ENCODE measurements at regions not wholly inside any gene's neighbourhood (a gene's known extent, or its start where the extent isn't known, plus 50 kb on each side); places are given as distances from the start of the nearest gene placed in this dataset.

GRCh38 chr5:125222597-125223240 lies 476.3 kb upstream of the ZNF608 start:
- ATAC-seq (replicated peaks in 1 of 4) (no peak), DNase-seq (no peak)
- H3K36me3 ChIP-seq (ENCODE audit: control insufficient read depth in 2 of 2, extremely low read depth in 1 of 2, insufficient read depth in 1 of 2, low read length in 1 of 2) = no peaks in the 10 kb centered on the region
- 93% methylated on average over 3 of the region's 7 CpGs for WGBS (ENCODE audit: insufficient coverage)
- Mint-ChIP-seq H3K4me3 (no peak overlapping the region), H3K27ac (no peak overlapping the region), H3K36me3 (no peaks in the 10 kb centered on the region), H3K27me3 (no peaks in the 10 kb centered on the region), H3K4me1 (no peaks in the 10 kb centered on the region), H3K9me3 (peaks cover 4 to 10% (median 9%) of the 10 kb centered on the region in 3 donors)
- H3K27ac ChIP-seq (ENCODE audit: low read length) = no peak overlapping the region
- H3K27me3 ChIP-seq (replicated peaks in 1 of 2; ENCODE audit: control insufficient read depth in 2 of 2, extremely low read depth in 1 of 2, insufficient read depth in 2 of 2, low read length in 1 of 2) = no peaks in the 10 kb centered on the region
- H3K9me3 ChIP-seq = no peaks in the 10 kb centered on the region
- no peaks in the 10 kb centered on the region for H3K4me1 ChIP-seq (ENCODE audit: control insufficient read depth in 1 of 2, extremely low read depth in 1 of 2, insufficient read depth in 2 of 2, low read length in 2 of 2)
- ChIA-PET POLR2A (no interaction called here), CTCF (no interaction called here)
- no peak overlapping the region for H3K4me3 ChIP-seq (ENCODE audit: control insufficient read depth in 1 of 2, extremely low read depth in 1 of 2, low read length in 1 of 2)

- H3K9me3 ChIP-seq = no peaks in the 10 kb centered on the region
- ChIA-PET CTCF (no interaction called here), POLR2A (no interaction called here)
- H3K4me3 ChIP-seq (ENCODE audit: control insufficient read depth in 1 of 2, extremely low read depth in 1 of 2, low read length in 1 of 2) = no peak overlapping the region
- no peaks in the 10 kb centered on the region for H3K4me1 ChIP-seq (ENCODE audit: control insufficient read depth in 1 of 2, extremely low read depth in 1 of 2, insufficient read depth in 2 of 2, low read length in 2 of 2)
- DNase-seq = no peak
- no peak for ATAC-seq (replicated peaks in 1 of 4)
- Mint-ChIP-seq H3K4me3 (no peak overlapping the region), H3K36me3 (no peaks in the 10 kb centered on the region), H3K4me1 (no peaks in the 10 kb centered on the region), H3K9me3 (peaks cover 0 to 7% (median 5%) of the 10 kb centered on the region in 3 donors), H3K27ac (no peak overlapping the region), H3K27me3 (no peaks in the 10 kb centered on the region)
- no peaks in the 10 kb centered on the region for H3K36me3 ChIP-seq (ENCODE audit: control insufficient read depth in 2 of 2, extremely low read depth in 1 of 2, insufficient read depth in 1 of 2, low read length in 1 of 2)
- H3K27ac ChIP-seq (ENCODE audit: low read length) = no peak overlapping the region
- 25% methylated on average over 2 of the region's 2 CpGs for WGBS (ENCODE audit: insufficient coverage)
- H3K27me3 ChIP-seq (replicated peaks in 1 of 2; ENCODE audit: control insufficient read depth in 2 of 2, extremely low read depth in 1 of 2, insufficient read depth in 2 of 2, low read length in 1 of 2) = no peaks in the 10 kb centered on the region
Measured at GRCh38 chr5:125225424-125225823, 479.0 kb upstream of the ZNF608 start.

GRCh38 chr5:125226825-125227224 lies 480.4 kb upstream of the ZNF608 start:
- CTCF ChIA-PET = no interaction called here
- no peak overlapping the region for H3K27ac ChIP-seq (ENCODE audit: low read length)
- POLR2A ChIA-PET = no interaction called here
- DNase-seq = no peak
- H3K4me1 Mint-ChIP-seq = no peaks in the 10 kb centered on the region
- H3K4me3 Mint-ChIP-seq = no peak overlapping the region
- H3K27me3 Mint-ChIP-seq = no peaks in the 10 kb centered on the region
- ATAC-seq (replicated peaks in 1 of 4) = no peak
- no peaks in the 10 kb centered on the region for H3K9me3 ChIP-seq
- H3K27me3 ChIP-seq (replicated peaks in 1 of 2; ENCODE audit: control insufficient read depth in 2 of 2, extremely low read depth in 1 of 2, insufficient read depth in 2 of 2, low read length in 1 of 2) = no peaks in the 10 kb centered on the region
- no peaks in the 10 kb centered on the region for H3K36me3 ChIP-seq (ENCODE audit: control insufficient read depth in 2 of 2, extremely low read depth in 1 of 2, insufficient read depth in 1 of 2, low read length in 1 of 2)
- no peak overlapping the region for H3K4me3 ChIP-seq (ENCODE audit: control insufficient read depth in 1 of 2, extremely low read depth in 1 of 2, low read length in 1 of 2)
- H3K27ac Mint-ChIP-seq = no peak overlapping the region
- no peaks in the 10 kb centered on the region for H3K4me1 ChIP-seq (ENCODE audit: control insufficient read depth in 1 of 2, extremely low read depth in 1 of 2, insufficient read depth in 2 of 2, low read length in 2 of 2)
- H3K9me3 Mint-ChIP-seq = peaks cover 0 to 11% (median 4%) of the 10 kb centered on the region in 3 donors
- WGBS (ENCODE audit: insufficient coverage) = 81% methylated on average over 4 of the region's 4 CpGs
- H3K36me3 Mint-ChIP-seq = no peaks in the 10 kb centered on the region

DNA sequence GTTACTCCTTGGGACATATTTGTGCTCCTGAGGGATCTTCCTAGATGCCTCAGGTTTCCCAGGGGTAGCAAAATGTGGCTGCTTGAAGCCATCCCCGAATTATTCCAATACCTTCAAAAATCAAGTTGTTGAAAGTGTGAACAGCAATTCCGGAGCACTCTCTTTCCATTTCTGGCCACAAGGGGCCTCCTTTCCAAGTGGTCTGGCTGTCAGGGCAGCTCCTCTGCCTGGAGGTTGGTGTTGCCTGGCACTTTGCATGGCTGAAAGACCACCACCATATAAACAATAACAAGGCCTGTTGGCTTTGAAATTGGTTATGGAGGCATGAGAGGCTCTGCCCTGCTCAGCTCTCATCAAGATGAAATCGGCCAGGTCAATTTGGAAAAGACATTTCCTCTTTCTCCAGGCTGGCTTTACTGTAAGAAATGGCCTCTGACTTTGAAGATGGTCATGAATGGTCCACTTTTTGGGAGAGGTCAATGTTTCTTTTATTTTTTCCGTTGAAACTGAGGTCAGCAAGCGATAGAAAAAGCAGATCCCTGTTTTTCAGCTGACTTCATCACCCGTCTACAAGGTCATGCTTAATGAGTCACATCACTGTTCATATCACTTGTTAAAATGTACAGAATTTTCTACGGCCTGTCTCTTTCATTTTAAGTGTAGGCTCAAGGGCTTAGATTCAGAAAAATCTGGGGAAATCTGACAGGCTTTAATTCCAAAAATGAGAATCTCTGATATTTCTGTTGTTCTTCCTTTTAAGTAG lies 481.1 kb upstream of the ZNF608 start:
- no peaks in the 10 kb centered on the region for H3K4me1 ChIP-seq (ENCODE audit: control insufficient read depth in 1 of 2, extremely low read depth in 1 of 2, insufficient read depth in 2 of 2, low read length in 2 of 2)
- 91% methylated on average over 4 of the region's 7 CpGs for whole genome bisulfite sequencing (ENCODE audit: insufficient coverage)
- H3K9me3 ChIP-seq = no peaks in the 10 kb centered on the region
- Mint-ChIP-seq H3K4me1 (no peaks in the 10 kb centered on the region), H3K9me3 (peaks cover 0 to 14% (median 0%) of the 10 kb centered on the region in 3 donors), H3K4me3 (no peak overlapping the region), H3K27me3 (no peaks in the 10 kb centered on the region), H3K36me3 (no peaks in the 10 kb centered on the region), H3K27ac (no peak overlapping the region)
- POLR2A ChIA-PET = no interaction called here
- H3K36me3 ChIP-seq (ENCODE audit: control insufficient read depth in 2 of 2, extremely low read depth in 1 of 2, insufficient read depth in 1 of 2, low read length in 1 of 2) = no peaks in the 10 kb centered on the region
- H3K27me3 ChIP-seq (replicated peaks in 1 of 2; ENCODE audit: control insufficient read depth in 2 of 2, extremely low read depth in 1 of 2, insufficient read depth in 2 of 2, low read length in 1 of 2) = no peaks in the 10 kb centered on the region
- DNase-seq = no peak
- CTCF ChIA-PET = no interaction called here
- no peak for ATAC-seq (replicated peaks in 1 of 4)
- H3K4me3 ChIP-seq (ENCODE audit: control insufficient read depth in 1 of 2, extremely low read depth in 1 of 2, low read length in 1 of 2) = no peak overlapping the region
- no peak overlapping the region for H3K27ac ChIP-seq (ENCODE audit: low read length)

GRCh38 chr5:125228363-125229070 lies 482.1 kb upstream of the ZNF608 start:
- H3K36me3 ChIP-seq (ENCODE audit: control insufficient read depth in 2 of 2, extremely low read depth in 1 of 2, insufficient read depth in 1 of 2, low read length in 1 of 2) = no peaks in the 10 kb centered on the region
- H3K9me3 ChIP-seq = no peaks in the 10 kb centered on the region
- no peak overlapping the region for H3K27ac ChIP-seq (ENCODE audit: low read length)
- no peaks in the 10 kb centered on the region for H3K36me3 Mint-ChIP-seq
- H3K4me1 ChIP-seq (ENCODE audit: control insufficient read depth in 1 of 2, extremely low read depth in 1 of 2, insufficient read depth in 2 of 2, low read length in 2 of 2) = no peaks in the 10 kb centered on the region
- ATAC-seq (replicated peaks in 1 of 4) (no peak), DNase-seq (no peak)
- H3K4me3 ChIP-seq (ENCODE audit: control insufficient read depth in 1 of 2, extremely low read depth in 1 of 2, low read length in 1 of 2) = no peak overlapping the region
- no peaks in the 10 kb centered on the region for H3K4me1 Mint-ChIP-seq
- H3K9me3 Mint-ChIP-seq = peaks cover 0 to 14% (median 3%) of the 10 kb centered on the region in 3 donors
- H3K27me3 ChIP-seq (replicated peaks in 1 of 2; ENCODE audit: control insufficient read depth in 2 of 2, extremely low read depth in 1 of 2, insufficient read depth in 2 of 2, low read length in 1 of 2) = no peaks in the 10 kb centered on the region
- no peaks in the 10 kb centered on the region for H3K27me3 Mint-ChIP-seq
- no CpG with 5 or more reads among the region's 4 CpGs for WGBS (ENCODE audit: insufficient coverage)
- H3K4me3 Mint-ChIP-seq = no peak overlapping the region
- ChIA-PET POLR2A (no interaction called here), CTCF (no interaction called here)
- H3K27ac Mint-ChIP-seq = no peak overlapping the region

DNA sequence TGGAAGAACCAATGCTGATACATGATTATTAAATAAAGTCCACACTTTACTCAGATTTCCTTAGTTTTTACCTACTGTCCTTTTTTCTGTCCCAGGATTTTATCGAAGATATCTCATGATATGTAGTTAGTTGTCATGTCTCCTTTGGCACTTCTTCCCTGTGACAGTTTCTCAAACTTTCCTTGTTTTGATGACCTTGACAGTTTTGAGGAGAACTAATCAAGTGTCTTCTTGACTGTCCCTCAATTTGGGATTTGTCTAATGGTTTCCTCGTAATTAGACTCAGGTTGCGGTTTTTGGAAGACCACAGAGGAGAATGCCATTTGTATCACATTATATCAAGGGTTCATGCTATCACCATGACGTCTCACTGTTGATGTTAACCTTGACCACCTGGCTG lies 483.1 kb upstream of the ZNF608 start:
- CTCF ChIA-PET = no interaction called here
- POLR2A ChIA-PET = no interaction called here
- ATAC-seq (replicated peaks in 1 of 4) = no peak
- no peak overlapping the region for H3K4me3 ChIP-seq (ENCODE audit: control insufficient read depth in 1 of 2, extremely low read depth in 1 of 2, low read length in 1 of 2)
- Mint-ChIP-seq H3K27ac (no peak overlapping the region), H3K36me3 (no peaks in the 10 kb centered on the region), H3K9me3 (peaks cover 0 to 14% (median 3%) of the 10 kb centered on the region in 3 donors), H3K4me1 (no peaks in the 10 kb centered on the region), H3K27me3 (no peaks in the 10 kb centered on the region), H3K4me3 (no peak overlapping the region)
- 62% methylated on average over 2 of the region's 4 CpGs for WGBS (ENCODE audit: insufficient coverage)
- no peaks in the 10 kb centered on the region for H3K36me3 ChIP-seq (ENCODE audit: control insufficient read depth in 2 of 2, extremely low read depth in 1 of 2, insufficient read depth in 1 of 2, low read length in 1 of 2)
- no peak for DNase-seq
- no peaks in the 10 kb centered on the region for H3K4me1 ChIP-seq (ENCODE audit: control insufficient read depth in 1 of 2, extremely low read depth in 1 of 2, insufficient read depth in 2 of 2, low read length in 2 of 2)
- H3K27me3 ChIP-seq (replicated peaks in 1 of 2; ENCODE audit: control insufficient read depth in 2 of 2, extremely low read depth in 1 of 2, insufficient read depth in 2 of 2, low read length in 1 of 2) = no peaks in the 10 kb centered on the region
- H3K9me3 ChIP-seq = no peaks in the 10 kb centered on the region
- H3K27ac ChIP-seq (ENCODE audit: low read length) = no peak overlapping the region

All from T-cell (primary cell).